Adrenal gland (tissue), 5 donors: ENCODE measurements at regions not wholly inside any gene's neighbourhood (a gene's known extent, or its start where the extent isn't known, plus 50 kb on each side); places are given as distances from the start of the nearest gene placed in this dataset.

Experiments
- CTCF ChIP-seq, 6 experiments: fragments of 450-650 bp in 4 of 6; fragments of 200-600 bp in 2 of 6; sonication (generic) in 1 of 6; IDR thresholded peaks; 1 replicate in 5 of 6; 2 replicates in 1 of 6; pipeline versions ENCODE4 v1.5.1 to v1.8.0; 2016 to 2021; ENCODE audit warnings: antibody characterized with exemption in 6 of 6, mild to moderate bottlenecking in 2 of 6, moderate library complexity in 1 of 6
- POLR2A ChIP-seq, 2 donors: fragments of 450-650 bp; IDR thresholded peaks; one replicate each; pipeline ENCODE4 v1.6.1; 2017; ENCODE audit warnings: antibody characterized with exemption in 2 of 2, mild to moderate bottlenecking in 2 of 2, moderate library complexity in 1 of 2
- donor health status: DM: no; HTN: no; CAD: no.

DNA sequence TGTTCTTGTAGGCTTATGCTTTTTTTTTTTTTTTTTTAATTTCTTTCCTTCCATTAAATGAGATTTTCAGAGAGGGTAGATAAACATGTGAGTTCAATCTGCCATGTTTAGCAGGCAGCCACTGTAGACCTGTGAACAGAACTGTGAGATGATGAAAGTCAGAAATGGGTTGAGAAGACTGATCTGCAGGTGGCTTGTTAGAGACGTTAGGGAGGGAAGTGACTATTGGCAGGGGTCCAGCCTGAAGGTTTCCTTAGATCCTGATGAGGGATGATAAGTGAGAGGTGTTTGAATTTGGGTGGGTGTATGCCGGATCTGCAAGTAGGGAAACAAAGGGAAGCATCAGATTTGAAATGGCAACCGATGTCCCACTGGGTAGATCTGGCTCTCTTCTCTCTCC lies 157.8 kb downstream of the HS3ST3B1 start:
- TF ChIP-seq CTCF (IDR thresholded peaks at IDR 0.05) (no peak), POLR2A (IDR thresholded peaks at IDR 0.05) (no peak)
